ENCODE measurements at regions not wholly inside any gene's neighbourhood (a gene's known extent, or its start where the extent isn't known, plus 50 kb on each side); places are given as distances from the start of the nearest gene placed in this dataset.
A peak's percentile ranks its signal among the peaks of the same experiment; 100 is the strongest.

DNA sequence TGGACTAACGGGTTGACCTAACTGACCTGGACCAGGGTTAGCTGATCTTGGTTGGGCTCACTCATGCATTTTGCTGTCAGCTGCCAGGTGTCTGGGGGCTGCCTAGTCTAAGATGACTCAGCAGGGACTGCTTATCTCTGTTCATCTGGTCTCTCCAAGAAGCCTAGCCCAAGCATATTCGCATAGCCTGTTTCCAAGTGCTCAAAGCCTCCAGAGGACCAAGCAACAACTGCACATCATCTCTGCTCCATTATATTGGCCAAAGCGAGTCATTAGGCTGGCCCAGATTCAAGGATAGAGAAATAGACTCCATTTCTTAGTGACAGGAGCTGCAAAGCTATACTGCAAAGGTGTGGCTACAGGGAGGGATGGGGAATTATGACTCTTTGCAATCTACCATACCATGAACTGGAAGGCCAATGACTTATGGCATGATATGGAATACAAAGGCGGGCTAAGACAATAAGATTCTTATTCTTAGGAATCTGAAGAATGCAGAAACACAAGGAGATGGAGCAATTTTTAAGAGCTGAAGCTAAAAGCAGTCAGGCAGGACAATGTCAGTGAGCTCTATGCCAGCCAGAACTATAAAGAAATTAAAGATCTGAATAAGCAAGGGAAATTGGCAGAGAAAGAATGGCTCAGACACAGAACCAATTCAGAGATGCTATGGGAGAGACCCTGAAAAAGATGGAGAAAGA is 194.6 kb upstream of the FSCB start:
- DNase-seq: no peak

DNA sequence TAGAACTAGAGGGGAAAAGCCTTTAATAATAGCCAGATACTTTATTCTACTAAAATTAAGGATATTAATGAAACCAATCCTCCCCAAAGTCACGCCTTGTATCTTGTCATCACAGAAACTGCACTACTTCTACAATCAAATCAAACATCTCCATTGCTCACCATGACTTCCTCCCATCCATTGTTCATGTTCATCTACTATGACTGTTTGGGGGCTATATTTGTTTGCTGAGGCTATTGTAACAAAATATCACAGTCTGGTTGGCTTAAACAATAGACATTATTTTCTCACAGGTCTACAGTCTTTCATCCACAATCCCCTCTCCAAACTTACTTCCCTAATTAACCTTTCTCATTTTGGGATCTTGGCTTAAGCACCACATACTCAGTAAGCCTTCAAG is 193.6 kb upstream of the FSCB start:
- peak; percentile 23 for DNase-seq

DNA sequence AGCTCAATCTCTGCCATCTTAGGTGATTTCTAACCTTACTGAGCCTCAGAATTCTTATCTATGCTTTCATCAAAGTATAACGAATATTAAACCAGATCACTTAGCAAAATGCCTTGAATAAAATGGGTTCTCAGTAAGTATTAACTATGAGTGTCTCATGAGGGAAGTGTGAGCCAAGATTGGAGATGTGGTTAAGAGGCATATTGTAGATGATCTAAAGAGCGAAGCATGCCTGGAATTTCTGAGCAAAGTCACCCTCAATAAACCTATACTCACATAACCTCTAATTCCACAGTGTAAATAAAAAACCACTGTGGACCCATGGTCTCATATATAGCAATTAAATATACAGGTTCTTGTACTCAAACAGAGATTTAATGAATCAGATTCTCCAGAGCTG is 193.1 kb upstream of the FSCB start:
- DNase-seq: no peak

- no peak for DNase-seq
Measured at GRCh38 chr14:44699391-44699790, 192.3 kb upstream of the FSCB start.

DNA sequence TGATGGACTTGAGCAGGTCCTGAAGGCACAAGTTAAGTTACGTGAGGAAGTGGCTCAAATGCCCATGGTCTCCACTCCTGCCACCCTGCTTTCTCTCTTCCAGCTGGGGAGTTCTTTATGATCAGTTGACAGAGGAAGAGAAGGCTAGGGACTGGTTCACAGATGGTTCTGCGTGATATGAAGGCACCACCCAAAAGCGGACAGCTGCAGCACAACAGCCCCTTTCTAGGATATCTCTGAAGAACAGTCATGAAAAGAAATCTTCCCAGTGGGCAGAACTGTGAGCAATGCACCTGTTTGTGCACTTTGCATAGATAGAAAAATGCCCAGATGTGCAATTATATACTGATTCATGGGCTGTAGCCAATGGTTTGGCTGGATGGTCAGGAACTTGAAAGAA is 162.4 kb upstream of the FSCB start:
- no peak for DNase-seq

- no peak for DNase-seq
Measured at GRCh38 chr14:44663136-44663535, 156.1 kb upstream of the FSCB start.

DNA sequence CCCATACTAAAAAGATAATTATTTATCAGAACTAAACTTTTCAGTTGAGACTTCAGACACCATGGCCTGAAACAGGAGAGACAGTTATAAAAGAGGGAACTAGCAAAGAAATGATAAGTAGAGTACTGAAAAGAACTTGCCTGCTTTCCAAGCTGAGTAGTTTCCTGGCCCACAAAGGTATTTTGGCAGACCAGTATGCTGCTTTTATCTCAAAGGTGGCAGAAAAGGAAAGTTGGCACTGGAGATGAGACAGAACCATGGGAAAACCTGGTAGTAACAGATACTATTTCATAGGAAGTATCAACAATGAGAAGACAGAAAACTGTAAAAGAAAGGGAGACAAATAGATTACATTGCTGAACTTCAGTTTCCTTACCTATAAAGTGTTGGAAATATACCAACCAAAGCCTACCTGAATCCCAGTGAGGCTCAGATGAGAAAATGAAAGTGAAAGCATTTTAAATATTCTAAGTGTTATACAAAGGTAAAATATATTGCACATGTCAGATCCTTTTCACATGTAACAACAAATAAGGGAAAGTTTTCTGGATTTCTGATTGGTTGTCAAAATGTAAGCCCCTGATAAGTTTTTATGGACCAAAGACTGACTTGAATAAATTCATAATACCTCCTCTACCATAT is 155.3 kb upstream of the FSCB start:
- no peak for DNase-seq

DNA sequence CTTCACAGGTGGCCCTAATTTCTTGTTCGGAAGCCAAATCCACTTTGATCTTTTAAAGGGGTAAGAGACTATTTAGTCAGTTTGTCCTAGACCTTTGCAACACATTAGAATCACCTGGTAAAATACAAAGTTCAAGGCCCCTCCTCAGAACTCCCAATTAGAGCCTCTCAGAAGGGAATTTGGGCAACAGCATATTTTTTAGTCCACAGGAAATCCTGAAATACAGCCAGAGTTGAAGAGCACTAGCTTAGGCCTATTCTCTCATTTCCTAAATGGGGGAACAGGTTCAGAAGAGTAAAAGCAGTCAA is 151.3 kb upstream of the FSCB start:
- no peak for DNase-seq

DNA sequence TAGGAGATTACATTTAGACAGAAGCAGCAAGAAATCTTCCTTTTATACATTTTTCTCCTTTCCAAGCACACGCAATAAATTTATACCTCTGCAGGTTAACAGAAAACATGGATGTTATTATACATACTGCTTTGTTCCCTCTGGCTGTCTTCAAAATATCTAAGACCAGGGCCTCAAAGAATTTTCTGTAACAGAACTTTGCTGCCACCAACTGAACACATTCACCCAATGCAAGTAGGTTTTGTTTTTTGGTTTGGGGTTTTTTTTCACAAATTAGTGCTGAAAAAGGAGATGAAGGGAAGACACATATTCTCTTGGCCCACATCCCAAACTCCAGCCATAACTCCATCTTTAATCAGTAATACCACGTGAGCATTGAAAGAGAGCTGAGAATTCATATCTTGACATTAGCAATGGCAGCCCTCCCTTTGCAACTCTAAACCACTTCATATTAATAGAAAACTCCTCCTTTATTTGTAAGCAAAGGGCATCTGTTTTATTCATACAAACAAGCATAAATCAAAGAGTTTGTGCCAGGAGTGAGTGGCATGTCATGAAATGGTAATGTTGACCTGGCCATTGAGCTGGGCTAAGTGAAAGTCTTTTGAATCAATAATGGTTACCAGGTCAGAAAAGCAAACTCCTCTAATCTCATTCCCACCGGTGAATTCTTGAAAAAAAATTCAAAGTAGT is 150.8 kb upstream of the FSCB start:
- DNase-seq: peak; percentile 70

GRCh38 chr14:44657203-44657602 is 150.1 kb upstream of the FSCB start:
- DNase-seq: no peak

DNA sequence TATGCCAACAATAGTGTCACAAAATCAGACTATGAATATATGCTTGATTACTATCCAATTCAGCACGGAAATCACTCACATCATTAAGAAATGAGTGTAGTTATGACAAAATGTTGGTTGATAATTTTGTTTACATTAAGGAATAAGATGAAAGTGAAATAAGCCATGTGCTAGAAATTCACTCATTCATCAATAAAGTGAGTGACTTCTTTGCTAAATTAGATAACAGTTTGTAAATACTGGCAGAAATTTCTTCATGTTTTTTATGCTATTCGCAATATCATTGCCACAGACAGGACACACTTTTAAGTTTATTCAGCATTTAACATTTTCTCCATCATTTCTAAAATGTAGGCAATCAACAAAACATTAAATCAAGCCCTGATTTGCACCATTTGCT is 147.5 kb upstream of the FSCB start:
- no peak for DNase-seq

GRCh38 chr14:44653641-44654040 is 146.6 kb upstream of the FSCB start:
- DNase-seq: no peak

GRCh38 chr14:44652640-44653039 is 145.6 kb upstream of the FSCB start:
- no peak for DNase-seq

DNA sequence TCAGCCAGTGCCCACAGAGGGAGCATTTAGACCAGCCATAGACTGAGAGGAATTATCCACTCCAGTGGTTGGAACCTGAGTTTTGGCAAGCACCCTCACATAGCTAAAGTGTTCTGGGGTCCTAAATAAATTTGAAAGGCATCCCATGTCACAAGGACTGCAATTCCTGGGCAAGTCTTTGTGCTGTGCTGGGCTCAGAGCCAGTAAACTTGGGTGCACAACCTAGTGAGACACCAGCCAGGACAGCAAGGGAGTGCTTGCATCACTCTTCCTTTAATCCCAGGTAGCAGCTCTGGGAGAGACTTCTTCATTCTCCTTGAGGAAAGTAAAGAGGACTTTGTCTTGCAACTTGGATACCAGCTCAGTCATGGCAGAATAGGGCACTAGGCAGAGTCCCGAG is 142.0 kb upstream of the FSCB start:
- peak; percentile 14 for DNase-seq

GRCh38 chr14:44640416-44640815 is 133.3 kb upstream of the FSCB start:
- DNase-seq: no peak

DNA sequence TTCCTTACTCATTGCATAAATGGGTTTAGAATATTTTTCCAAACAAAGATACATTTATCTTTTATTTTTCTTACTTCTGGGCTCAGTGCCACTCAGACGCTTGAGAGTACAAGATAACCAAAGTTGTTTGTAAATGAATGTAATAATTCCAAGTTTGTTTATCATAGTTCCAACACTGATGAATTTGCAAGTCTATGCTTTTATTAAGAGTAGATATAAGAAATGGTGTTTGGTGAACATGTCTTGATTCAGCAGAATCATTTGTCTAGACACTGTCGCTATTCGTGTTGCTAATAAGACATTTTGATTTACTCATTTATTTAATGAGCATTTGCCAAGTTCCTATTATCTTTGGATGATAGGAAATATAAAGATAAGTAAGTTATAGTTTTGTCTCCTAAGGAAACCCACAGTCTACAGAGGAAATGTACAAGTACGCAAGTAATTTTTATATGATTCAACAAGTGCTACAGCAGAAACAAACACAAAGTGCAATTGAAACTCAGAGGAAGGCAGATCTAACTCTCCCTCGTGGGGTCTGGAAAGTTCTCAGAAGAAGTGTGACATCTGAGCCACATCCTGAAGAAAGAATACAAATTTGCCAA is 132.8 kb upstream of the FSCB start:
- no peak for DNase-seq

DNA sequence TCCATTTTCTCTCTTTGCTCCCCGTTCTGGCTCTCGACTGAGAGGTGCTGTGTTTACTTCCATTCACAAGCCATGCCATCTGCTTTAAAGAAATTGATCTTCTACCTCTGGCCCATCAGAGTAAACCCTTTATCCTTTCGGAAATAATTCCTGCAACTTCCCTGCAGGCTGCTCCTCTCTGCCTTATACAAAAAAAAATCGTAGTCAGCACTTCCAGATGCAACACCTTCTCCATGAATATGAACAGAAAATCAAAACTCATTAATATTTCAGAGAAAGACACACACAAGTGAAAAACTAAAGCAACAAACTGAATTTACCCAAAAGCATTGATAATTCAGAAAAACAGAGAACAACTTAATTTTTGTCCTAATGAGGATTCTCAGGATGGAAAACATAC is 127.6 kb upstream of the FSCB start:
- DNase-seq: no peak

GRCh38 chr14:44626423-44626822 is 119.3 kb upstream of the FSCB start:
- DNase-seq: peak; percentile 60

DNA sequence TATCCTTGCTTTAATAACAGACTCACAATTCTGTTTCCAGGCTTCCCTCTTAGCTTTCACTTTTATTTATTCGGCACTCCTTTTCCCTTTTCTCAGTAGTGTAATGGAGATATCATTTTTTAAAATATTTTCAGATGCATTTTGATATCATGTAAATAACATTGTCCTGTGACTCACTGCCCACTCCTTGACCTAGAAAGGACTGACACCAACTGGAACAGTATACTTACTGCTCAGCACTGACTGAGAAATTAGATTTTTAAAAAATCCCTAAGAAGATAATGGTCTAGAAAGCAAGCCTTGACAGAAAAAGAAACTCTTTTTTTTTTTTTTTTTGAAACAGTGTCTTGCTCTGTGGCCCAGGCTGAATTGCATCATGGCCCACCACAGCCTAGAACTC is 118.0 kb upstream of the FSCB start:
- no peak for DNase-seq

DNA sequence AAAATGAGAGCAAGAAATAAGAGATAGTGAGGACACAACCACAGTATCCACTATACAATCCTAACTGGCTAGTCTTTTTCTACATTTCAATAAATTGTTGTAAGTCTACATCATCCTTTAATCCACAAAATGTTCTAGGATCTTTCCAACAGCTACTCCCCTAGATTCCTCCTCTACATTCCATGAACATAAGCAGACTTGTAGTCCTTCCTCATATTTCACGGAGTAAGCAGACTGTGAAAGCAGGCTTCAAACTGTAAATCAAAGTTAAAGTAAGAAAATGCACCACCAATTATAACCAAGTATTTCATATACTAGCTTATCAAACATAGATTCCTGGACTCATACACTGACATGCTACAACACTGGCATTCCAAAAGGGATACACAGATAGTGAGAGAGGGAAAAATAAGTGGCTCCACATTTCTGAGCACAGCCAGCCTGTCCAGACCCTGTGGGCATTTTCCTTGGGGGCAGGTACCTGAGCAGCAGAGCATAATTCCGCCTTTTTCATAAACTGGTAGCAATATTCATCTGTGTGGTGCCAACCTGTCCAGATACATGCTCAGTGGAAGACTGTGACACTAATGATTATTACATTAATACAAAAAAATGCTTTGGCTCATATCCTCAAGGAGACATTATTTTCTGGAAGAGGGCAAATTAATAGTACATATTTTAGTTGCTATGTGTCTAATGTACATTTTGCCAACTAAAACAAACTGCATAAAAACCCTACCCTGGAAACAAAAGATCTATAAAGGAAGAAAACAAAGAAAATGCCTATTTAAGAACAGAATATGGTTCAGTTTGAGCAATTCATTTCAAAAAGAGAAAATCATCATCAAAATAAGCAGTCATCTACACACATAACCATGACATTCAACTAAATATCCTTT is 113.3 kb upstream of the FSCB start:
- no peak for DNase-seq

- DNase-seq: no peak
Measured at GRCh38 chr14:44616204-44616603, 109.1 kb upstream of the FSCB start.

DNA sequence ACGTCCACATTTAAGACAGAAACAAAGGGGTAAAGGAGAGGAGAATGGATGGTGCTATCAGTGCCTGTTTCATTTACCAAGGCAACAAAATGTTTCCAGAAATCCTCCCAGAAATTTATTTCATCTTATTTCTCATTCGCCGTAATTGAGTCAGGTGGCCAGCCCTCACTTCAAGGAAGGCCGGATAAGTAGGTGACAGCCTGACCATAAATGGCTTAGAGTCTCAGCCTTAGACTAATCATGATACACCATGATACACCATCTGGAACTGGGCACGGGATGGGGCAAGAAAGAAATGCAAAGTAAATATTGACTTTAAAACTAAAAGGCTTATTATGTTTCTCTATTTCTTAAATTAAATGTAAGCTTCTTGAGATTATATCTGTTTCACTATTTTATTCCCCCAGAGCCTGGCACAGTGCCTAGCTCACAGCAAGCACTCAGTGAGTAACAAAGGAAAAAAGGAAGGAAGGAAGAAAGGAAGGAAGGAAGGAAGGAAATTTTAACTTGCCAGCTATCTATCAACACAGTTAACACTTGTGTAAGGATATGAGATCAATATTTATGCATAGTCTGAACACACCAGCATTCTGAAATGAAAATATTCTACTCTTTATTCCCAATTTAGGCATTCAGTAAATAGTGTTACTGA is 106.1 kb upstream of the FSCB start:
- DNase-seq: no peak

- DNase-seq: no peak
Measured at GRCh38 chr14:44612002-44612401, 104.9 kb upstream of the FSCB start.
